ENCODE measurements at regions not wholly inside any gene's neighbourhood (a gene's known extent, or its start where the extent isn't known, plus 50 kb on each side); places are given as distances from the start of the nearest gene placed in this dataset.

GRCh38 chr20:22924046-22924737 is 110.9 kb upstream of the SSTR4 start:
- no peak overlapping the region for H3K4me3 ChIP-seq (ENCODE audit: low read depth, low read length, poor library complexity, severe bottlenecking)
- H3K9me3 ChIP-seq (ENCODE audit: low read depth, low read length, poor library complexity, severe bottlenecking) = no peaks in the 10 kb centered on the region
- no peak overlapping the region for H3K27ac ChIP-seq (ENCODE audit: low read depth, low read length, poor library complexity, severe bottlenecking)
- ChIA-PET POLR2A (ENCODE audit: low non-redundant PET) (no interaction called here), CTCF (no interaction called here)
- intact Hi-C loops (cut with micrococcal nuclease; ENCODE audit: unreplicated experiment) = no loop called here
- H3K36me3 ChIP-seq (ENCODE audit: insufficient read depth, low read length, poor library complexity, severe bottlenecking) = no peaks in the 10 kb centered on the region
- BruUV-seq (replicated peaks) = no TSS peak
- no peak for TF ChIP-seq EZH2 (IDR thresholded peaks at IDR 0.05; ENCODE audit: borderline replicate concordance, low read depth, low read length, poor library complexity, severe bottlenecking)
- TF ChIP-seq, protein P1, sequence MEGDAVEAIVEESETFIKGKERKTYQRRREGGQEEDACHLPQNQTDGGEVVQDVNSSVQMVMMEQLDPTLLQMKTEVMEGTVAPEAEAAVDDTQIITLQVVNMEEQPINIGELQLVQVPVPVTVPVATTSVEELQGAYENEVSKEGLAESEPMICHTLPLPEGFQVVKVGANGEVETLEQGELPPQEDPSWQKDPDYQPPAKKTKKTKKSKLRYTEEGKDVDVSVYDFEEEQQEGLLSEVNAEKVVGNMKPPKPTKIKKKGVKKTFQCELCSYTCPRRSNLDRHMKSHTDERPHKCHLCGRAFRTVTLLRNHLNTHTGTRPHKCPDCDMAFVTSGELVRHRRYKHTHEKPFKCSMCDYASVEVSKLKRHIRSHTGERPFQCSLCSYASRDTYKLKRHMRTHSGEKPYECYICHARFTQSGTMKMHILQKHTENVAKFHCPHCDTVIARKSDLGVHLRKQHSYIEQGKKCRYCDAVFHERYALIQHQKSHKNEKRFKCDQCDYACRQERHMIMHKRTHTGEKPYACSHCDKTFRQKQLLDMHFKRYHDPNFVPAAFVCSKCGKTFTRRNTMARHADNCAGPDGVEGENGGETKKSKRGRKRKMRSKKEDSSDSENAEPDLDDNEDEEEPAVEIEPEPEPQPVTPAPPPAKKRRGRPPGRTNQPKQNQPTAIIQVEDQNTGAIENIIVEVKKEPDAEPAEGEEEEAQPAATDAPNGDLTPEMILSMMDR (conservative IDR thresholded peaks at IDR 0.05; ENCODE audit: low read depth, low read length) = no peak
- DNase-seq (ENCODE audit: low spot score) = no peak
- H3K27me3 ChIP-seq (replicated peaks; ENCODE audit: insufficient read depth, low read depth, low read length, poor library complexity) = peaks cover 9% of the 10 kb centered on the region
- H3K4me1 ChIP-seq (ENCODE audit: insufficient read depth, low read length, poor library complexity, severe bottlenecking) = no peaks in the 10 kb centered on the region

GRCh38 chr20:22924949-22925612 is 110.0 kb upstream of the SSTR4 start:
- no peak for TF ChIP-seq EZH2 (IDR thresholded peaks at IDR 0.05; ENCODE audit: borderline replicate concordance, low read depth, low read length, poor library complexity, severe bottlenecking)
- TF ChIP-seq, protein P1 (conservative IDR thresholded peaks at IDR 0.05; ENCODE audit: low read depth, low read length) = no peak
- intact Hi-C loops (cut with micrococcal nuclease; ENCODE audit: unreplicated experiment) = no loop called here
- no peak for DNase-seq (ENCODE audit: low spot score)
- no peaks in the 10 kb centered on the region for H3K4me1 ChIP-seq (ENCODE audit: insufficient read depth, low read length, poor library complexity, severe bottlenecking)
- no peaks in the 10 kb centered on the region for H3K9me3 ChIP-seq (ENCODE audit: low read depth, low read length, poor library complexity, severe bottlenecking)
- ChIA-PET CTCF (no interaction called here), POLR2A (ENCODE audit: low non-redundant PET) (no interaction called here)
- no TSS peak for BruUV-seq (replicated peaks)
- H3K27ac ChIP-seq (ENCODE audit: low read depth, low read length, poor library complexity, severe bottlenecking) = no peak overlapping the region
- peaks cover 18% of the 10 kb centered on the region for H3K27me3 ChIP-seq (replicated peaks; ENCODE audit: insufficient read depth, low read depth, low read length, poor library complexity)
- no peaks in the 10 kb centered on the region for H3K36me3 ChIP-seq (ENCODE audit: insufficient read depth, low read length, poor library complexity, severe bottlenecking)
- H3K4me3 ChIP-seq (ENCODE audit: low read depth, low read length, poor library complexity, severe bottlenecking) = no peak overlapping the region

- ChIA-PET POLR2A (ENCODE audit: low non-redundant PET) (no interaction called here), CTCF (no interaction called here)
- Histone ChIP-seq H3K27me3 (replicated peaks; ENCODE audit: insufficient read depth, low read depth, low read length, poor library complexity) (peaks cover 20% of the 10 kb centered on the region), H3K27ac (ENCODE audit: low read depth, low read length, poor library complexity, severe bottlenecking) (no peak overlapping the region), H3K4me3 (ENCODE audit: low read depth, low read length, poor library complexity, severe bottlenecking) (no peak overlapping the region), H3K4me1 (ENCODE audit: insufficient read depth, low read length, poor library complexity, severe bottlenecking) (no peaks in the 10 kb centered on the region), H3K36me3 (ENCODE audit: insufficient read depth, low read length, poor library complexity, severe bottlenecking) (no peaks in the 10 kb centered on the region), H3K9me3 (ENCODE audit: low read depth, low read length, poor library complexity, severe bottlenecking) (no peaks in the 10 kb centered on the region)
- TF ChIP-seq, protein P1 (conservative IDR thresholded peaks at IDR 0.05; ENCODE audit: low read depth, low read length) = no peak
- no peak for TF ChIP-seq EZH2 (IDR thresholded peaks at IDR 0.05; ENCODE audit: borderline replicate concordance, low read depth, low read length, poor library complexity, severe bottlenecking)
- DNase-seq (ENCODE audit: low spot score) = no peak
- BruUV-seq (replicated peaks) = no TSS peak
- intact Hi-C loops (cut with micrococcal nuclease; ENCODE audit: unreplicated experiment) = no loop called here
Measured at GRCh38 chr20:22925613-22925983, 109.5 kb upstream of the SSTR4 start.
